ENCODE measurements at regions not wholly inside any gene's neighbourhood (a gene's known extent, or its start where the extent isn't known, plus 50 kb on each side); places are given as distances from the start of the nearest gene placed in this dataset.

- TF ChIP-seq CTCF (IDR thresholded peaks at IDR 0.05; ENCODE audit: low read length) (no peak), EZH2 (optimal IDR thresholded peaks at IDR 0.05; ENCODE audit: low read depth, low read length) (no peak), EZH2phosphoT487 (IDR thresholded peaks at IDR 0.05; ENCODE audit: low read length) (no peak)
These were observed 158.6 kb downstream of the TRIML1 start for GRCh38 chr4:188297873-188298272.
